CD4-positive, alpha-beta T cell treated with Interferon alpha-2 for 1 hour (primary cell): ENCODE measurements at regions not wholly inside any gene's neighbourhood (a gene's known extent, or its start where the extent isn't known, plus 50 kb on each side); places are given as distances from the start of the nearest gene placed in this dataset.
A peak's percentile ranks its signal among the peaks of the same experiment; 100 is the strongest.
"Not testable (repeated sequence)": the region's sequence is repeated elsewhere in the genome, so short reads cannot be mapped to it uniquely, and the experiment has no call there.

ENCODE experiments used
- DNase-seq, 2 donors: peaks; one replicate each; pipeline ENCODE4 v3.0.0-alpha.2; 2020 to 2022

GRCh38 chr9:111276431-111277128 lies 53.4 kb downstream of the OR2K2 start:
- DNase-seq, result no peak

GRCh38 chr9:111274737-111275136 lies 55.3 kb downstream of the OR2K2 start:
- no peak for DNase-seq

- DNase-seq, result no peak
Measured at GRCh38 chr9:111272581-111272980, 57.4 kb downstream of the OR2K2 start.

GRCh38 chr9:111271481-111272080 lies 58.4 kb downstream of the OR2K2 start:
- DNase-seq, result no peak

- DNase-seq, result no peak
Measured at GRCh38 chr9:111271047-111271446, 59.0 kb downstream of the OR2K2 start.

- DNase-seq, result not testable (repeated sequence)
Measured at GRCh38 chr9:111266024-111266423, 64.0 kb downstream of the OR2K2 start.

GRCh38 chr9:111263116-111263515 lies 66.9 kb downstream of the OR2K2 start:
- DNase-seq, result no peak

- DNase-seq, result no peak
Measured at GRCh38 chr9:111258875-111259271, 71.2 kb downstream of the OR2K2 start.

GRCh38 chr9:111258209-111258874 lies 71.7 kb downstream of the OR2K2 start:
- DNase-seq, result no peak

- DNase-seq, result peak in 1 of 2 donors; percentile 3
Measured at GRCh38 chr9:111253742-111254437, 76.1 kb downstream of the OR2K2 start.

GRCh38 chr9:111250875-111251842 lies 78.9 kb downstream of the OR2K2 start:
- no peak for DNase-seq

GRCh38 chr9:111237447-111237846 lies 92.6 kb downstream of the OR2K2 start:
- DNase-seq, result no peak

GRCh38 chr9:111236332-111236731 lies 93.7 kb downstream of the OR2K2 start:
- no peak for DNase-seq

- no peak for DNase-seq
Measured at GRCh38 chr9:111233963-111234362, 96.1 kb downstream of the OR2K2 start.

GRCh38 chr9:111232997-111233790 lies 96.8 kb downstream of the OR2K2 start:
- no peak for DNase-seq

GRCh38 chr9:111231801-111232580 lies 98.0 kb downstream of the OR2K2 start:
- no peak for DNase-seq

GRCh38 chr9:111222757-111223156 lies 107.3 kb downstream of the OR2K2 start:
- DNase-seq, result no peak

- DNase-seq, result no peak
Measured at GRCh38 chr9:111212874-111213273, 117.2 kb downstream of the OR2K2 start.

- no peak for DNase-seq
Measured at GRCh38 chr9:111198936-111199335, 131.1 kb downstream of the OR2K2 start.

GRCh38 chr9:111197256-111197655 lies 132.8 kb downstream of the OR2K2 start:
- no peak for DNase-seq

- DNase-seq, result no peak
Measured at GRCh38 chr9:111195766-111196165, 134.3 kb downstream of the OR2K2 start.
